AG04449 (cell line): ENCODE measurements at regions not wholly inside any gene's neighbourhood (a gene's known extent, or its start where the extent isn't known, plus 50 kb on each side); places are given as distances from the start of the nearest gene placed in this dataset.

ENCODE experiments used
- CTCF ChIA-PET: fragments of 350-600 bp; formaldehyde crosslinking; extraction: SDS; loops from one replicate; lab custom pipeline; 2021; ENCODE audit warnings: antibody characterized with exemption; lab: Yijun Ruan, JAX
- POLR2A ChIA-PET: fragments of 400-600, 350-600 bp; formaldehyde crosslinking; extraction: SDS; loops from one replicate; lab custom pipeline; 2020; ENCODE audit warnings: antibody characterized with exemption, inconsistent platforms; lab: Yijun Ruan, JAX
- DNase-seq: peaks from one replicate; pipeline ENCODE4 v3.0.0-alpha.2; 2010; ENCODE audit warnings: low read depth, low spot score
- H3K4me3 ChIP-seq: 2 replicates; pipeline ENCODE4 v1.5.1; 2011; ENCODE audit warnings: low read depth, mild to moderate bottlenecking, control low read depth, low read length
- CTCF ChIP-seq: IDR thresholded peaks from one replicate; pipeline ENCODE4 v1.5.1; 2011; ENCODE audit warnings: mild to moderate bottlenecking, moderate library complexity, low read length, control low read depth, inconsistent platforms; ENCODE audit not compliant: insufficient read depth; ENCODE audit errors: missing control alignments

- DNase-seq = no peak
- ChIA-PET CTCF (interaction anchor here (0.6 to 1.5 kb wide), 5 partner anchors 8 to 132 kb away, joined by 3 to 5 read pairs (median 3); no protein-coding TSS in a partner anchor), POLR2A (no interaction called here)
- TF ChIP-seq CTCF = no peak
- H3K4me3 ChIP-seq = no peak overlapping the region
Observed at GRCh38 chr3:152204218-152204617, 64.5 kb upstream of the MBNL1 start.

- no peak for TF ChIP-seq CTCF
- ChIA-PET POLR2A (no interaction called here), CTCF (interaction anchor here (1.2 kb wide), 1 partner anchor 25 kb away, joined by 3 read pairs; no protein-coding TSS in a partner anchor)
- no peak for DNase-seq
- H3K4me3 ChIP-seq = no peak overlapping the region
Observed at GRCh38 chr3:152205097-152205593, 63.6 kb upstream of the MBNL1 start.

GRCh38 chr3:152206243-152206760 is 62.4 kb upstream of the MBNL1 start:
- no peak for DNase-seq
- CTCF ChIA-PET = interaction anchor here (0.6 kb wide), 1 partner anchor 12 kb away, joined by 3 read pairs; no protein-coding TSS in a partner anchor
- TF ChIP-seq CTCF = no peak
- POLR2A ChIA-PET = no interaction called here
- H3K4me3 ChIP-seq = no peak overlapping the region

GRCh38 chr3:152208439-152208838 is 60.3 kb upstream of the MBNL1 start:
- ChIA-PET POLR2A (no interaction called here), CTCF (interaction anchor here (1.5 kb wide), 1 partner anchor 11 kb away, joined by 3 read pairs; no protein-coding TSS in a partner anchor)
- DNase-seq = no peak
- TF ChIP-seq CTCF = no peak
- H3K4me3 ChIP-seq = no peak overlapping the region

GRCh38 chr3:152209060-152209459 is 59.7 kb upstream of the MBNL1 start:
- no peak overlapping the region for H3K4me3 ChIP-seq
- TF ChIP-seq CTCF = no peak
- ChIA-PET CTCF (interaction anchor here (0.6 to 1.5 kb wide), 3 partner anchors 8 to 28 kb away, joined by 3 to 4 read pairs (median 3); no protein-coding TSS in a partner anchor), POLR2A (no interaction called here)
- DNase-seq = no peak

GRCh38 chr3:152209776-152210175 is 59.0 kb upstream of the MBNL1 start:
- POLR2A ChIA-PET = no interaction called here
- no peak for TF ChIP-seq CTCF
- no peak for DNase-seq
- no peak overlapping the region for H3K4me3 ChIP-seq
- CTCF ChIA-PET = interaction anchor here (1.1 to 1.5 kb wide), 2 partner anchors 9 to 10 kb away, joined by 3 to 4 read pairs; no protein-coding TSS in a partner anchor
